HG03378 (cell line): ENCODE measurements at regions not wholly inside any gene's neighbourhood (a gene's known extent, or its start where the extent isn't known, plus 50 kb on each side); places are given as distances from the start of the nearest gene placed in this dataset.
"Not testable (repeated sequence)": the region's sequence is repeated elsewhere in the genome, so short reads cannot be mapped to it uniquely, and the experiment has no call there.

ENCODE experiments used
- ATAC-seq: cut with Tn5 transposase; IDR thresholded peaks from one replicate; pipeline ENCODE4 v1.9.1; 2021; ENCODE audit warnings: mild to moderate bottlenecking, moderate library complexity; ENCODE audit not compliant: unreplicated experiment

- no peak for ATAC-seq
Measured at GRCh38 chr5:89584339-89584956, 701.5 kb upstream of the MEF2C start.

DNA sequence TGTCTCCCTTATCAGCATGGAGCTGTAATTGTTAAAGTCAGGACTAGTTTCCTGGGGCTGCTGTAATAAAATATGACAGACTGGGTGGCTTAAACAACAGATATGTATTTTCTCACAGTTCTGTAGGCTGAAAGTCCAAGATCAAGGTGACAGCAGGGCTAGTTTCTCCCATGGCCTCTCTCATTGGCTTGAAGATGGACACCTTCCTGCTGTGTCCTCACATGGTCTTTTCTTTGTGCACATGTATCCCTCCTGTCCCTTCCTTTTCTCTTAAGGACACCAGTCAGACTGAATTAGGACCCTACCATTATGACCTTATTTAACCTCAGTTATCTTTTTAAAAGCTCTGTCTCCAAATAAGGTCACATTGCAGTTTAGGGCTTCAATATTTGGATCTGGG, 700.5 kb upstream of the MEF2C start:
- no peak for ATAC-seq

DNA sequence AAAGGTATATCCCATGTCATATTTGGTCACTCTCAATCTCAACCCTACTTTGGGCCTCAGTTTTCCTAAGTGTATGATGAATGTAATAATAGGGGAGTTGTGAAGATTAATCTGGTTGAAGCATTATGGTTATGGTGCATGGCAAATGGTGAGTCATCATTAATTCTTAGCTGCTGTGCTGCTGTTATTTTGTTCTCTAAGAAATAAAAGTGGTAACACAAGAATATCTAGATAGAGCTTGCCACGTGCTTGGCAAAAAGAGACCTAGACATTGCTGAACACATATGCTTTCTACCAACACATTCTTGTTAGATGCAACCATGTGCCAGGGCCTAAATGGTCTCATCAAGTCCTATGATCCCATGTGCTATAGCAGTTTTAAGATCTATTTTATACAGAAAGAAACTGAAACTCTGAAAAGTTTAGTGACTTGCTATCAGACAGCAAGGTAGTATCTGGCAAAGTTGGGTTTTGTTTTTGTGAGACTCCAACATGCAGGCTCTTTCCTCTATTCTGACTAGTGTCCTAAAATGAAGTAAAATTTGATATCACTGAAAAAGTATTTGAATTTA, 699.9 kb upstream of the MEF2C start:
- ATAC-seq = no peak

DNA sequence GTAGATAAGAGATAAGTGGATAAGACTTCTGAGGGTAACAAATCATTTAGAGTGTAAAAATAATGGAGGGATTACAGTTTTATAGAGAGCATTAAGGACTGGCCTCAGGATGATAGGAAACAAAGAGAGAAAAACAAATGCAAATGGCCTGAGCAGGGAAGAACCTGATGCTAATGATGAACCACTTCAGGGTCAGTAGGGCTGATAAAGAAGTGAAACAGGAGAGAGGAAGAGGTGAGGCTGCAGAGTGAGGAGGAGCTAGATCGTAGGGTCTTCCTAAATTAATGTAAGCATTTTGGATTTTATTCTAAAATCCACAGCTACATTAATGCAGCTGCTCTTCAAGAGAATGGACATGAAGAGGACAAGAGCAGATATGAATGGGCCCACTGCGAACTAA, 698.0 kb upstream of the MEF2C start:
- no peak for ATAC-seq

DNA sequence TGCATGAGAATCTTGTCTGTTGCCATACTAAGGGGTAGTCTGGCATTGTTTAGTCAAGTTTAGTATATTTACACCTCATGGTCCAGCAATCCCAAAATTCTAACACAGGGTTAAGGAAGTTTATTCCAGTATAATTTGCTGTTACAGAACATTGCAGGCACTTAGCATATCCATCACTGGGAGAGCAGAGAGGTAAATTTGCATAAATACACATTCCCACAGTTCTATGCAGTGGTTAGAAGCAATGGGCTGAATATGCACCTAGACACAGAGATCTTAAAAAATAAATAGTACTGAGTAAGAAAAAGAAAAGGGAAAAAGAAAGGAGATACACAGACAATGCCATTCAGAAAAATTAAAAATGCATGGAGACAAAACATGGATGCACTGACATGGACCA, 692.3 kb upstream of the MEF2C start:
- ATAC-seq = no peak

GRCh38 chr5:89573345-89573744, 690.4 kb upstream of the MEF2C start:
- no peak for ATAC-seq

GRCh38 chr5:89572696-89573095, 689.7 kb upstream of the MEF2C start:
- ATAC-seq = no peak

GRCh38 chr5:89570557-89570956, 687.6 kb upstream of the MEF2C start:
- ATAC-seq = no peak

DNA sequence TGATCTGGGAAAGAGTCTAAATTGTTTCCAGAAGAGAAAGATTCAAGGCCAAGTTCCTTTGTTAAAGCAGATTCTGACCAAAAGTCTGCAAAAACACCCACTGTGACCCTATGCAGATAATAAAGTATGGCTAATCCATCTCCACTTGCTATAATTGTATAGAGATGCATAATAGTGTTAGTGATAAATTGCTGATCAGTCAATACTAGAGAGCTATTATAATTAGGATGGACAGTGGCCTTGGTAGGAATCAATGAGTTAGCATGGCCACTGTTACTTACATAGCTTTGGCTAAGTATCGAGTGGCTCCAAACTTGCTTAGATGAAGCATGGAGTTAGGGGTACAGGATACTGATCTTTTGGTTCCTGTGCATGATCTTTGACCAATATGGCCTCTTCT, 683.4 kb upstream of the MEF2C start:
- no peak for ATAC-seq

DNA sequence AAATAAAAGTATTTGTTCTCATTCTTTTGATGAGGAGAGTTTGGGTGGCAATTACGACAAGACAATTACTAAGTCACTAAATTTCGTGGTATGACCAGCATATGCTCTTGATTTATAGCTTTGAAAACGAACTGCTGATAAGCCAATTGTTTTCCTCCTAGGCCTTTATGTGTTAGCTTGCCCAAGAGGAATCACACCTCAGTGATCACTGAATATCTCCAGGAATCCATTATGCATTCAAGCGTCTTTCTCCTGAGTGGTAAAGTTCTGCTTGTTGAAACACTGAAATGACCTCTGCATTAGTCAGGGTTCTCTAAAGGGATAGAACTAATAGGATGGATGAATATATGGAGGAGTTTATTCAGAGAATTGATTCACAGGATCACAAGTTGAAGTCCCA, 677.7 kb upstream of the MEF2C start:
- ATAC-seq = no peak

- ATAC-seq = no peak
Measured at GRCh38 chr5:89556215-89556913, 673.4 kb upstream of the MEF2C start.

- ATAC-seq = no peak
Measured at GRCh38 chr5:89546657-89547056, 663.7 kb upstream of the MEF2C start.

DNA sequence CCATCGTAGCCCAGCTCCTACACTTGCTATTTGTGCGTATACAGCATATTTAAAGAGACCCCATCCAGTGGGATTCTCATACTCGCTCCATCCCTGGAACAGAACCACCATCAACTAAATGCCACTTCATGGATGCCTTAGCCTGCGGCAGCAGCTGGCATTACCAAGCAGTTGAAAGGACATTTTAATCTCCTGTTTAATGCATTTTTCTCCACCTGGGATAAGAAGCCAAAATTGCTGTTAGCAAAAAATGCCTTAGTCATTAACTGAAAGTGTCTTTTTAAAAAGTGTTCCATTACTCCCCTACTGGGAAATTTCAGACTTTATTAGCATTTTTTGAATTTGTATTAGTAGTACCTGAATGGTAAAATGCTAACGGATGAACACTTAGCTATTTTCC, 662.6 kb upstream of the MEF2C start:
- no peak for ATAC-seq

DNA sequence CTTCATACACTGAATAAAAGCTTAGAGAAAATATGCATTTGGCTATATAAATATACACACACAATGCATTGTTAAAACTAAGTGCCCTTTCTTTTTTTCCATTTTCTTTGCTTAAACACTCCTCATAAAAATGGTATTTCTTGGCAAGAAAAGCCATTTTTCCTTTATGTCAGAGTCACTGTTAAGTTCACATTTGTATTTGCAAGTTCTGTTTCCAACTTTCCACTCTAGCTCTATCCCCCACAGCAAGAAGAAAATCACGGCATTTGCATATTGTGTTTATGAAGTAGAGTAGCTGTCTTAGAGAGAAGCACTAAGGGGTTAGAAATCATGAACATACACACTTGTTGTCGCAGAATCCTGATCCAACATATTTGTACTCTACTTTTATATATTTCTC, 662.1 kb upstream of the MEF2C start:
- ATAC-seq = no peak

- ATAC-seq = no peak
Measured at GRCh38 chr5:89542736-89543135, 659.8 kb upstream of the MEF2C start.

- no peak for ATAC-seq
Measured at GRCh38 chr5:89537800-89538199, 654.8 kb upstream of the MEF2C start.

DNA sequence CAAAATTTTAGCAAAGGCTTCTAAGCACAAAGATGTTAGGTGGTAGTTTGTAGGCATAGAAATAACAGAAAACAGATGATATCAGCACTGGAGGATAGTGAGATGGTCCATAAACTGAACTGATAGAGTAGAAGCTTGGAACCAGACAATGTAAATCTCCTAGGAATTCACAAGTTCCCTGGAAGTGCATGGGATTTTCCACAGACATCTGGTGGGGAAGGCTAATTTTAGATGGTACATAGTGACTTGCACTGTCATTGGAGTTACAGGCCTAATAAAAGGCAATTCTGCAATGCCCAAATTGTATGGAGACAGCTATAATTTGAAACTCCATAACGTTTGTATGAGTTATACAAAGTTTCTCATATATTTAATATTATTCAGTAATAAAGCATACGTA, 653.0 kb upstream of the MEF2C start:
- no peak for ATAC-seq

GRCh38 chr5:89535411-89535810, 652.4 kb upstream of the MEF2C start:
- no peak for ATAC-seq

- no peak for ATAC-seq
Measured at GRCh38 chr5:89534331-89534730, 651.3 kb upstream of the MEF2C start.

DNA sequence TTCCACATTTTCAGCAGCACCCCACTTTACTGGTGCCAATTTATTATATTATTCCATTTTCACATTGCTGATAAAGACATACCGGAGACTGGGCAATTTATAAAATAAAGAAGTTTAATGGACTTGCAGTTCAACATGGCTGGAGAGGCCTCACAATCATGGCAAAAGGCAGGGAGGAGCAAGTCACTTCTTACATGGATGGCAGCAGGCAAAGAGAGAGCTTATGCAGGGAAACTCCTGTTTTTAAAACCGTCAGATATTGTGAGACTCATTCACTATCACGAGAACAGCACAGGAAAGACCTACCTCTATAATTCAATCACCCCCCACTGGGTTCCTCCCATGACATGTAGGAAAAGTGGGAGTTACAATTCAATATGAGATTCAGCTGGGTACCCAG, 641.8 kb upstream of the MEF2C start:
- no peak for ATAC-seq

- ATAC-seq = not testable (repeated sequence)
Measured at GRCh38 chr5:89523867-89524266, 640.9 kb upstream of the MEF2C start.

- no peak for ATAC-seq
Measured at GRCh38 chr5:89520771-89521170, 637.8 kb upstream of the MEF2C start.
